ENCODE measurements at regions not wholly inside any gene's neighbourhood (a gene's known extent, or its start where the extent isn't known, plus 50 kb on each side); places are given as distances from the start of the nearest gene placed in this dataset.
"Not testable (repeated sequence)": the region's sequence is repeated elsewhere in the genome, so short reads cannot be mapped to it uniquely, and the experiment has no call there.

DNA sequence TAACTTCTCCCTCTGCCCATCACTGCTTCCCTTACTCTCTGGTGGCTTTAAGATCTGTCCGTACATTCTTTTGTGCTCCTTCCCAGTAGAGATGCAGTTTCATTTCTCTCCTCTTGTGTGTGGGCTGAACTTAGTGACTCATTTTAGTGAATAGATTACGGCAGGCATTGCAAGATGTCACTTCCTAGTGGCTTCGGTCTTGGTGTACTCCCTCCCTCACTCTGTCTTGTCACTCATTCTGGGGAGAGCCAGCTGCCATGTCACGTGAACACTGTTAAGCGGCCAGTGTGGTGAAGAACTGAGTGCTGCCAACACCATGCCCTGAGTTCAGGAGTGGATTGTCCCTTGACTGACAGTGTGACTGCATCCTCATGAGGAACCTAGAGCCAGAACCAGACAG is 115.9 kb downstream of the OTOR start:
- Histone ChIP-seq H3K4me3 (replicated peaks; ENCODE audit: low read depth, low read length) (no peak overlapping the region), H3K36me3 (ENCODE audit: control insufficient read depth, insufficient read depth, low read length) (no peaks in the 10 kb centered on the region), H3K27me3 (replicated peaks; ENCODE audit: control insufficient read depth, insufficient read depth, low read length) (no peaks in the 10 kb centered on the region)
- DNase-seq (ENCODE audit: extremely low read depth, insufficient read length), result no peak
- TF ChIP-seq CTCF (IDR thresholded peaks at IDR 0.05; ENCODE audit: insufficient read depth, low read length, poor library complexity, severe bottlenecking), result no peak

GRCh38 chr20:16864963-16865362 is 116.8 kb downstream of the OTOR start:
- H3K36me3 ChIP-seq (ENCODE audit: control insufficient read depth, insufficient read depth, low read length), result no peaks in the 10 kb centered on the region
- H3K4me3 ChIP-seq (replicated peaks; ENCODE audit: low read depth, low read length), result no peak overlapping the region
- no peak for TF ChIP-seq CTCF (IDR thresholded peaks at IDR 0.05; ENCODE audit: insufficient read depth, low read length, poor library complexity, severe bottlenecking)
- no peaks in the 10 kb centered on the region for H3K27me3 ChIP-seq (replicated peaks; ENCODE audit: control insufficient read depth, insufficient read depth, low read length)
- DNase-seq (ENCODE audit: extremely low read depth, insufficient read length), result no peak

DNA sequence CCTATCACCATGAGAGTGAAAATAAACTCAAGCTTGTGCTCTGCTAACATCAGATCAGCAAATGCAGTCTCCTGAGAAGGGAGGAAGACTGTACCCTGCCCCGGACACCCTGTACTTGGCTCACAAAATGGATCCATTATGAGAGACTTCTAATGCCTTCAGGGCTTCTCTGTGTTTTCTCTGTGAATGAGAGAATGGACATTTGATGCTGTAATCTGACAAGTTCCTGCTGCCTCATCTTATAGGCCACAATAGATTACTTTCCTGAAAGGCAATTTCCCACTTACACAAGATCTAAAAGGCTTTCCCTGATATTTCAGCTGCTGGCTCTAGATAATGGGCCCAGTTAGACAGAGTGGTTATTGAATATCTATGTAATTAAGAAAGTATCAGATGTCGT is 117.2 kb downstream of the OTOR start:
- H3K27me3 ChIP-seq (replicated peaks; ENCODE audit: control insufficient read depth, insufficient read depth, low read length), result no peaks in the 10 kb centered on the region
- TF ChIP-seq CTCF (IDR thresholded peaks at IDR 0.05; ENCODE audit: insufficient read depth, low read length, poor library complexity, severe bottlenecking), result no peak
- H3K36me3 ChIP-seq (ENCODE audit: control insufficient read depth, insufficient read depth, low read length), result no peaks in the 10 kb centered on the region
- H3K4me3 ChIP-seq (replicated peaks; ENCODE audit: low read depth, low read length), result no peak overlapping the region
- no peak for DNase-seq (ENCODE audit: extremely low read depth, insufficient read length)

DNA sequence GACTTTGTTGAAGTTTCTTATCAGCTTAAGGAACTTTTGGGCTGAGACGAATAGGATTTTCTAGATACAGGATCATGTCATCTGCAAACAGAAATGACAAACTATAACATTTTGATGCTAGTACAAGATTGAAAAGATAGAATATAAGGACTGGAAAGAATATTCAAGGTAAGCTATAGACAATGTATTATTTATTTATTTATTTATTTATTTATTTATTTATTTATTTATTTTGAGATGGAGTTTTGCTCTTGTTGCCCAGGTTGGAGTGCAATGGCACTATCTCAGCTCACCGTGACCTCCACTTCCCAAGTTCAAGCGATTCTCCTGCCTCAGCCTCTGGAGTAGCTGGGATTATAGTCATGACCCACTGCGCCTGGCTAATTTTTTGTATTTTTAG is 125.0 kb downstream of the OTOR start:
- not testable (repeated sequence) for H3K4me3 ChIP-seq (replicated peaks; ENCODE audit: low read depth, low read length); H3K27me3 ChIP-seq (replicated peaks; ENCODE audit: control insufficient read depth, insufficient read depth, low read length); H3K36me3 ChIP-seq (ENCODE audit: control insufficient read depth, insufficient read depth, low read length); DNase-seq (ENCODE audit: extremely low read depth, insufficient read length)

- Histone ChIP-seq H3K4me3 (replicated peaks; ENCODE audit: low read depth, low read length) (no peak overlapping the region), H3K27me3 (replicated peaks; ENCODE audit: control insufficient read depth, insufficient read depth, low read length) (no peaks in the 10 kb centered on the region), H3K36me3 (ENCODE audit: control insufficient read depth, insufficient read depth, low read length) (no peaks in the 10 kb centered on the region)
- DNase-seq (ENCODE audit: extremely low read depth, insufficient read length), result no peak
- no peak for TF ChIP-seq CTCF (IDR thresholded peaks at IDR 0.05; ENCODE audit: insufficient read depth, low read length, poor library complexity, severe bottlenecking)
Measured at GRCh38 chr20:16877053-16877554, 128.9 kb downstream of the OTOR start.

GRCh38 chr20:16885746-16886145 is 137.6 kb downstream of the OTOR start:
- no peak for DNase-seq (ENCODE audit: extremely low read depth, insufficient read length)
- no peak for TF ChIP-seq CTCF (IDR thresholded peaks at IDR 0.05; ENCODE audit: insufficient read depth, low read length, poor library complexity, severe bottlenecking)
- H3K27me3 ChIP-seq (replicated peaks; ENCODE audit: control insufficient read depth, insufficient read depth, low read length), result no peaks in the 10 kb centered on the region
- no peaks in the 10 kb centered on the region for H3K36me3 ChIP-seq (ENCODE audit: control insufficient read depth, insufficient read depth, low read length)
- no peak overlapping the region for H3K4me3 ChIP-seq (replicated peaks; ENCODE audit: low read depth, low read length)

Data from GM06990 (cell line).